HG03558 (cell line): ENCODE measurements at regions not wholly inside any gene's neighbourhood (a gene's known extent, or its start where the extent isn't known, plus 50 kb on each side); places are given as distances from the start of the nearest gene placed in this dataset.

ENCODE experiments used
- ATAC-seq: cut with Tn5 transposase; IDR thresholded peaks from one replicate; pipeline ENCODE4 v1.9.1; 2021; ENCODE audit warnings: moderate number of reproducible peaks; ENCODE audit not compliant: unreplicated experiment; ENCODE audit errors: extremely low read depth

DNA sequence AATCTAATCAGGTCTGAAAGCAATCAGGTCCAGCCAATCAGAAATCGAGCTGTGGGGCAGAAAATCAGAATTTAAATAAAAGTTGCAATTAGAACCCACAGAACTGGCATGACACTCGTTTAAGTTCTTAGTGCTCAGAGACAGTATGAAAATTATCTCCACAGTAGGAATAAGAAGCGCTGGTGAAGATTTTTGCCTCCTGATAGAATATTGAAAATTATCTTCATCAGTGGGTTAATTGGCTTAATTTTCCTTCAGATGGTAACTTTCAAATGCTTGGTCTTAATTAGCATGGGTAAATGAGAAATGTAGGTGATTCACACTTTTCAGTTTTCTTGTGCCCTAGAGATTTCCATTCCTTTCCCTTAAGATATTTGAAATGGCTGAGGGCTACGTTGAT, 109.1 kb upstream of the MDFIC2 start:
- ATAC-seq, result no peak

GRCh38 chr3:70409018-70409417, 96.6 kb upstream of the MDFIC2 start:
- no peak for ATAC-seq

- ATAC-seq, result no peak
These were observed 87.8 kb upstream of the MDFIC2 start for GRCh38 chr3:70400194-70400593.

DNA sequence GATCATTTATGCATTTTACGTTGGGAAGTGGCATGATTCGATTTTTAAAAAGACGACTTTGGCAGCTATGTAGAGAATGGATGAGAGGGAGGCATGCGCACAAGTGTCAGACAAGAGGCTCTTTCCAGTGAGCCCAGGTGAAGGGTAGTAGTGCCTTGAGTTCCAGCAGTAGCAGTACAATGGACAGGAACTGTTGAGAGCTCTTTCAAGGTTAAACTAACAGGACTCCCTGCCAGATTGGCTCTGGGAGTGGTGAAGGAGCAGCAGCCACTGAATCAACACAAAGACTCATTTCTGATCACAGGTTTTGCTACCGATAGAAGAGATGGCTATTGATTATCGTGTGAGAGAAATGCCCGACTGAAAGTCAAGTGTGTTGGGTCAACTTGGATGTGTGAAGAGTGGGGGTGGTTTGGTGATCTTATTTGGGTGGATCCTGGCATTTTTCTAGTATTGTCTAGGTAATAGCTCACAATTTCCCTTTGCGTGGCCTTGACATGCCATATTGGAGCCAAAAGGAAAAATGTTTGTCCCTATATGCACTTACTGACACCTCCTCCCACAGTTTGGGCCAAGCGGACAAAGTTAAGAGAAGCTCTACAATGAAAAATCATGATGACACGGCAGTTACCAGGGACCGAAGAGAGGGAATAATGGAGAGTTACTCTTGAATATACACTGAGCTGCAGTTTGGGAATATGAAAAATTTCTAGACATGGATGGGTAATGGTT, 81.6 kb upstream of the MDFIC2 start:
- ATAC-seq, result no peak

GRCh38 chr3:70392227-70392626, 79.8 kb upstream of the MDFIC2 start:
- no peak for ATAC-seq

GRCh38 chr3:70387889-70388288, 75.5 kb upstream of the MDFIC2 start:
- no peak for ATAC-seq

DNA sequence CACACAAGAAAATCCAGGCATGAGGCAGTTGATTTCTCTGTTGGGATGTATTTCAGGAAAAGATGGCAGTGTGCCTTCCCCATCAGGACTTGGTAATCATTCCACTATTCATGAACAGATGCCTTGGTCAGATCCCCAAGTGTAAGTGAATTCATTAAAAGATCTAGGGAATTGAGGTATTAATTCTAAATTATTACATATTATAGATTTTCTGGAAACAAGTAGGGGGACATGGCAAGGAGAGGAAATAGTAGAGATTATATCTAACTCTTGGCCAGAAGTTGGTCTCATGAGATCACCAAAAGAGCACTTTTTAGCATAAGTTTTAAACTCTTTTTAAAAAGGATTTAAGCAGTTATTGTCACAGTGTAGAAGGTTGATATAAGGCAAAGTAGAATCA, 74.4 kb upstream of the MDFIC2 start:
- ATAC-seq, result no peak

DNA sequence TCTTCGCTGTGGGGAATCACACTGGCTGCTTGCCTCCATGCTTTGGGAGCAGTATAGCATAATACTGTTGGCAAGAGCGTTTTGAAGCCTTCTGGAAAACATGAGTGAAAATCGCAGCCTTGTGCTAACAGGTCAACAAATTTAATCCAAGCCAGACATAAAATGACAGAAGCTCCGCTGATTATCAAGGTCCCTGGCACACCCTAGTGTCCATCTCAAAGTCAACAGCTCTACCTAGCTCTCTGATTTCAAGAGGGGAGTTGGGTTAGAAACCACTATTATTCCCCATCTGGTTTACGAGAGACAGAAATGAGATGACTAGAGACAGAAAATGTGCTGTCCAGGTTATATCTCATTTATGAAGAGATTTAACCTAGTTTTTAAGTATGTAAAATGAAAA, 73.6 kb upstream of the MDFIC2 start:
- no peak for ATAC-seq

DNA sequence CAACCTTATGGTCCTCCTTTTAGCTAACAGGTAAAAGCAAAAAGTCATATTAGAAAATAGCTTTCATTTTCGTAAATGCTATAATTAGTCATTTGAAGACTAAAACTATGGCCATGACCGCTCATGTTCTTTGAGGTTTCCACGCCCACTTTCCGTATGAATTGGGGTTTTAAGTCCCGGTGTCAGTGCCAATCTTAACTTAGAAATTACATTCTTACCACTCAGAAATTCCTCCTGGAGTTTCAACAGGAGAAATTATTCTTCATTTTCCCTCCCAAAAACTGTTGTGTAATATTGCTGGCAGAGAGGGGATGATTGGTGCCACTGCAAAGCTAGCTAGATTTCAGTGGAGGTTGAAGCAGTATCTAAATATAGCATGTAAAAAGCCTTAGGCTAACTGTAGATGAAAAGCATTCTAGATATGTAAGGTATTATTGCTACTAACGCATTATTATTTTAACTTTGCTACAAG, 71.0 kb upstream of the MDFIC2 start:
- ATAC-seq, result peak; percentile 93

DNA sequence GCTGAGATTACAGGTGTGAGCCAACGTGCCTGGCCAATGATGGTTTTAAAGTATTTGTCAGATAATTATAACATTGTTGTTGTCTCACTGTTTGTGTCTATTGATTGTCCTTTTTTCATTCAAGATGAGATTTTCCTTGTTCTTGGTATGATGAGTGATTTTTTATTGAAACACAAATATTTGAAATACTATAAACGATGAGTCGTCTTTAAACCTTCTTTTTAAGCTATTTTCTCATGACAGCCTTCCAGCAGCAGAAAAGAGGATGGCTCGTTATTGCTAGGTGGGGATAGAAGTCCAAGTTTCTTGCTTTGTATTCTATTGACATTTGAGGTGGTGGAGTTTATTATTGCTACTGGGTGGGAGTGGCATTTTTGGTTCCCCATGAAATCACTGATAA, 61.7 kb upstream of the MDFIC2 start:
- ATAC-seq, result no peak
